Spleen (tissue), 7 donors: ENCODE measurements at regions not wholly inside any gene's neighbourhood (a gene's known extent, or its start where the extent isn't known, plus 50 kb on each side); places are given as distances from the start of the nearest gene placed in this dataset.

Source experiments
- POLR2A ChIP-seq, 3 donors: fragments of 450-650 bp; IDR thresholded peaks; one replicate each; pipeline ENCODE4 v1.5.1; 2017; ENCODE audit warnings: antibody characterized with exemption in 3 of 3, mild to moderate bottlenecking in 1 of 3
- POLR2AphosphoS5 ChIP-seq, 3 donors: sonication (generic); formaldehyde crosslinking; IDR thresholded peaks; one replicate each; pipeline ENCODE4 v1.5.1; 2017; ENCODE audit warnings: antibody characterized with exemption in 3 of 3
- TF ChIP-seq, protein P1 (sequence below), 11 experiments: fragments of 200-600 bp in 7 of 11; fragments of 450-650 bp in 4 of 11; sonication (generic) in 4 of 11; IDR thresholded peaks in 8 of 11; conservative IDR thresholded peaks in 3 of 11; 1 replicate in 7 of 11; 2 replicates in 4 of 11; pipeline versions ENCODE4 v1.4.0 to v1.8.0; 2016 to 2021; ENCODE audit warnings: antibody characterized with exemption in 11 of 11, inconsistent platforms in 4 of 11, mild to moderate bottlenecking in 1 of 11
- donor health status: DM: no; HTN: no; CAD: no; lungs with moderate emphysema.
- donor health status: DM: no; HTN: no; CAD: no.
- donor health status: DM: no; HTN: no; CAD: no.

GRCh38 chr18:71760541-71760940, 783.6 kb downstream of the CBLN2 start:
- TF ChIP-seq, protein P1, sequence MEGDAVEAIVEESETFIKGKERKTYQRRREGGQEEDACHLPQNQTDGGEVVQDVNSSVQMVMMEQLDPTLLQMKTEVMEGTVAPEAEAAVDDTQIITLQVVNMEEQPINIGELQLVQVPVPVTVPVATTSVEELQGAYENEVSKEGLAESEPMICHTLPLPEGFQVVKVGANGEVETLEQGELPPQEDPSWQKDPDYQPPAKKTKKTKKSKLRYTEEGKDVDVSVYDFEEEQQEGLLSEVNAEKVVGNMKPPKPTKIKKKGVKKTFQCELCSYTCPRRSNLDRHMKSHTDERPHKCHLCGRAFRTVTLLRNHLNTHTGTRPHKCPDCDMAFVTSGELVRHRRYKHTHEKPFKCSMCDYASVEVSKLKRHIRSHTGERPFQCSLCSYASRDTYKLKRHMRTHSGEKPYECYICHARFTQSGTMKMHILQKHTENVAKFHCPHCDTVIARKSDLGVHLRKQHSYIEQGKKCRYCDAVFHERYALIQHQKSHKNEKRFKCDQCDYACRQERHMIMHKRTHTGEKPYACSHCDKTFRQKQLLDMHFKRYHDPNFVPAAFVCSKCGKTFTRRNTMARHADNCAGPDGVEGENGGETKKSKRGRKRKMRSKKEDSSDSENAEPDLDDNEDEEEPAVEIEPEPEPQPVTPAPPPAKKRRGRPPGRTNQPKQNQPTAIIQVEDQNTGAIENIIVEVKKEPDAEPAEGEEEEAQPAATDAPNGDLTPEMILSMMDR (IDR thresholded peaks at IDR 0.05 in 8 of 11, conservative IDR thresholded peaks at IDR 0.05 in 3 of 11) = no peak
- no peak for TF ChIP-seq POLR2AphosphoS5 (IDR thresholded peaks at IDR 0.05)
- TF ChIP-seq POLR2A (IDR thresholded peaks at IDR 0.05) = no peak
